OCI-LY7 (cell line): ENCODE measurements at regions not wholly inside any gene's neighbourhood (a gene's known extent, or its start where the extent isn't known, plus 50 kb on each side); places are given as distances from the start of the nearest gene placed in this dataset.

Experiments
- BruUV-seq: library from RNA; stranded (reverse); fragments of 400-500 nt; replicated peaks from 2 replicates; lab custom pipeline; 2021; lab: Mats Ljungman, UMichigan
- CTCF ChIA-PET: fragments of 300-600 bp; sonication (Branson Sonifier 250); formaldehyde crosslinking; loops from one replicate; lab custom pipeline; 2022; ENCODE audit warnings: antibody characterized with exemption; ENCODE audit not compliant: unreplicated experiment; lab: Charles Lee
- POLR2A ChIA-PET: fragments of 300-600 bp; sonication (Branson Sonifier 250); formaldehyde crosslinking; loops from one replicate; lab custom pipeline; 2022; ENCODE audit warnings: antibody characterized with exemption; lab: Charles Lee
- DNase-seq: peaks from one replicate; pipeline ENCODE4 v3.0.0-alpha.2; 2015; ENCODE audit warnings: low spot score
- H2AFZ ChIP-seq: fragments of 200-600 bp; sonication (generic), shearing (Covaris generic); 2 replicates; pipeline ENCODE4 v1.6.1; 2014; ENCODE audit warnings: mild to moderate bottlenecking, antibody characterized with exemption, low read length, moderate library complexity
- H3K27ac ChIP-seq: fragments of 200-600 bp; sonication (generic); 2 replicates; pipeline ENCODE4 v1.5.1; 2014; ENCODE audit warnings: mixed run types, low read depth, mild to moderate bottlenecking, moderate library complexity, low read length, inconsistent platforms; ENCODE audit not compliant: poor library complexity, severe bottlenecking
- H3K36me3 ChIP-seq: fragments of 200-600 bp; sonication (generic); 2 replicates; pipeline ENCODE4 v1.6.1; 2014; ENCODE audit warnings: mild to moderate bottlenecking, antibody characterized with exemption, low read length, moderate library complexity, mixed read lengths; ENCODE audit not compliant: insufficient read depth
- H3K4me1 ChIP-seq: fragments of 200-600 bp; sonication (generic); 2 replicates; pipeline ENCODE4 v1.5.1; 2014; ENCODE audit warnings: mild to moderate bottlenecking, low read length; ENCODE audit not compliant: insufficient read depth, poor library complexity, severe bottlenecking
- H3K4me2 ChIP-seq: fragments of 200-600 bp; sonication (generic); 2 replicates; pipeline ENCODE4 v1.6.1; 2014; ENCODE audit warnings: mild to moderate bottlenecking, low read length
- H3K4me3 ChIP-seq: fragments of 200-600 bp; sonication (generic); 2 replicates; pipeline ENCODE4 v1.5.1; 2014; ENCODE audit warnings: mild to moderate bottlenecking, low read depth, low read length; ENCODE audit not compliant: poor library complexity, severe bottlenecking
- H3K79me2 ChIP-seq: fragments of 200-600 bp; sonication (generic); 2 replicates; pipeline ENCODE4 v1.6.1; 2016; ENCODE audit warnings: low read depth, mild to moderate bottlenecking, low read length, moderate library complexity, mixed read lengths; ENCODE audit not compliant: insufficient read depth
- H3K9me2 ChIP-seq: fragments of 200-600 bp; sonication (generic); 2 replicates; pipeline ENCODE4 v1.6.1; 2016; ENCODE audit warnings: mild to moderate bottlenecking, low read length, mixed read lengths; ENCODE audit not compliant: insufficient read depth
- H3K9me3 ChIP-seq: fragments of 200-600 bp; sonication (generic); 2 replicates; pipeline ENCODE4 v1.6.1; 2014; ENCODE audit warnings: mild to moderate bottlenecking, mixed run types, low read length, mixed read lengths
- H4K20me1 ChIP-seq: fragments of 200-600 bp; sonication (generic); 2 replicates; pipeline ENCODE4 v1.6.1; 2014; ENCODE audit warnings: mild to moderate bottlenecking, antibody characterized with exemption, low read length, moderate library complexity, mixed read lengths; ENCODE audit not compliant: insufficient read depth
- EZH2phosphoT487 ChIP-seq: fragments of 200-600 bp; sonication (generic); IDR thresholded peaks from 2 replicates; pipeline ENCODE4 v1.6.1; 2018; ENCODE audit warnings: low read depth, borderline replicate concordance, mild to moderate bottlenecking, mixed run types, antibody characterized with exemption, low read length, moderate library complexity, mixed read lengths
- intact Hi-C: fragments of 100-400 bp; cut with micrococcal nuclease; formaldehyde crosslinking; loops from one replicate; pipeline ENCODE4 v1.10.0; 2022; ENCODE audit not compliant: unreplicated experiment
- TF ChIP-seq, protein P1 (sequence below): fragments of 200-600 bp; sonication (generic); conservative IDR thresholded peaks from 2 replicates; pipeline ENCODE4 v1.5.1; 2014; ENCODE audit warnings: mild to moderate bottlenecking, antibody characterized with exemption, low read length, moderate library complexity, mixed read lengths

DNA sequence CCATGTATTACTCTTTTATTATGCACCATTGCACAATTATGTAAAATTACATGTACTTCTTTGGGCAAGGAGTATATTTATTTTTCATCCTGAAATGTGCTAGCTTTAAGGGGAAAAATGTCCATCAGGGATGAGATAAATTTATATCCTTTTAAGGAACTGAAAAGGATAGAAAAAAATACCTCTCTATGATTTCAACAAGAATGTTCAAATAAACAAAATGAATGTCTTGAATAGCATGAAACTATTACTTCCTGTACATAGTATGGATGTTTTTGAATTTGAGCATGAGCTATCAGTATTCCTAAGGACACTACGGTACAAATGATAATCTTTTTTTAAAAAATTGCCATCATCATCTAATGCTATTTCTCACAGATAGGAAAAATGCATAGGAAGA, 1611.9 kb upstream of the ZEB2 start:
- intact Hi-C loops: no loop called here
- no peaks in the 10 kb centered on the region for H4K20me1 ChIP-seq
- H3K4me1 ChIP-seq: no peaks in the 10 kb centered on the region
- H3K27ac ChIP-seq: no peak overlapping the region
- H3K79me2 ChIP-seq: no peaks in the 10 kb centered on the region
- no peak overlapping the region for H3K4me2 ChIP-seq
- CTCF ChIA-PET: no interaction called here
- POLR2A ChIA-PET: interaction anchor here (0.7 kb wide), 2 partner anchors 310 to 967 kb away, joined by 3 read pairs; no protein-coding TSS in a partner anchor
- no peaks in the 10 kb centered on the region for H3K36me3 ChIP-seq
- no peak for DNase-seq
- TF ChIP-seq, protein P1, sequence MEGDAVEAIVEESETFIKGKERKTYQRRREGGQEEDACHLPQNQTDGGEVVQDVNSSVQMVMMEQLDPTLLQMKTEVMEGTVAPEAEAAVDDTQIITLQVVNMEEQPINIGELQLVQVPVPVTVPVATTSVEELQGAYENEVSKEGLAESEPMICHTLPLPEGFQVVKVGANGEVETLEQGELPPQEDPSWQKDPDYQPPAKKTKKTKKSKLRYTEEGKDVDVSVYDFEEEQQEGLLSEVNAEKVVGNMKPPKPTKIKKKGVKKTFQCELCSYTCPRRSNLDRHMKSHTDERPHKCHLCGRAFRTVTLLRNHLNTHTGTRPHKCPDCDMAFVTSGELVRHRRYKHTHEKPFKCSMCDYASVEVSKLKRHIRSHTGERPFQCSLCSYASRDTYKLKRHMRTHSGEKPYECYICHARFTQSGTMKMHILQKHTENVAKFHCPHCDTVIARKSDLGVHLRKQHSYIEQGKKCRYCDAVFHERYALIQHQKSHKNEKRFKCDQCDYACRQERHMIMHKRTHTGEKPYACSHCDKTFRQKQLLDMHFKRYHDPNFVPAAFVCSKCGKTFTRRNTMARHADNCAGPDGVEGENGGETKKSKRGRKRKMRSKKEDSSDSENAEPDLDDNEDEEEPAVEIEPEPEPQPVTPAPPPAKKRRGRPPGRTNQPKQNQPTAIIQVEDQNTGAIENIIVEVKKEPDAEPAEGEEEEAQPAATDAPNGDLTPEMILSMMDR: no peak
- no peak for TF ChIP-seq EZH2phosphoT487
- H3K9me2 ChIP-seq: no peaks in the 10 kb centered on the region
- H3K4me3 ChIP-seq: no peak overlapping the region
- BruUV-seq: no TSS peak
- no peak overlapping the region for H2AFZ ChIP-seq
- no peaks in the 10 kb centered on the region for H3K9me3 ChIP-seq

DNA sequence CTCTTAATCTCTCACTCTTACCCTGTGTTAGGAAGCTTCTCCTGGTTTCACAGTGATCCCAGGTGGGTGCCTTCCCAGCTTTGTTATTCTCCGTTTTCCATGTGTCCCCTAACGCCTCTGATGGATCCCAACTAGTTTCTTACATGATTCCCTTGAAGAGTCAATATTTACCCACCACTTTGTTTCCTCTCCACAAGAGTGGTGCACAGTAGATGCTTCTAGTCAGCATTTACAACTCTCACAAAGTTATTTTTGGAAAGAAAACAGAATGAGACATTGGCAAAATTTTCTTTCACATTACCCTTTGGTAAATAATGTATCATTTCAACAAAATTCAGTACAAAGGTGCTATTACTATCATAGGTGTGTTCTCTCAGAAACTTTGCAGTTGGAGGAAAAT, 1611.1 kb upstream of the ZEB2 start:
- intact Hi-C loops: no loop called here
- Histone ChIP-seq H3K9me3 (no peaks in the 10 kb centered on the region), H3K4me3 (no peak overlapping the region), H3K4me1 (no peaks in the 10 kb centered on the region), H4K20me1 (no peaks in the 10 kb centered on the region), H3K4me2 (no peak overlapping the region), H3K36me3 (no peaks in the 10 kb centered on the region), H3K27ac (no peak overlapping the region), H2AFZ (no peak overlapping the region), H3K9me2 (no peaks in the 10 kb centered on the region), H3K79me2 (no peaks in the 10 kb centered on the region)
- no TSS peak for BruUV-seq
- TF ChIP-seq, protein P1: no peak
- TF ChIP-seq EZH2phosphoT487: no peak
- CTCF ChIA-PET: no interaction called here
- DNase-seq: no peak
- POLR2A ChIA-PET: no interaction called here

DNA sequence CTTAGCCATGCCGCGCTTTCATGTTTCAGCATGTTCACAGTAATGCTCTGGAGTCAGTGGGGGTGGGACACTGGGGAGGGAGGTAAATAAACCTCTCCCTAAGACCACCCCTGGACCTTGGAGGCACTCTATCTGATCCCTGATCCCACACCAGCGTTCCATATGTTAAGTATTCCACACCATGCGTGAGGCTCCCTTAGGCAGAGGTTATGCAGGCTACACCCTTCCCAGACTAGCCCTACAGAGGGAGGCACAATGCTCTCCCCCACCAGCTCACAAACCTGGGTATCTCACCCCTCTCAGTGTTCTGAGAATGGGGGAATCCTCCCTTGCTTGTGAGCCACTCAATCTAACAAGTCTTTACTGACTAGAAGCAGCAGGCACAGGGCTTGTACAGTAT, 1610.4 kb upstream of the ZEB2 start:
- H3K9me3 ChIP-seq: no peaks in the 10 kb centered on the region
- no peak overlapping the region for H3K4me3 ChIP-seq
- no peak overlapping the region for H3K27ac ChIP-seq
- H4K20me1 ChIP-seq: no peaks in the 10 kb centered on the region
- no peak overlapping the region for H2AFZ ChIP-seq
- ChIA-PET POLR2A (no interaction called here), CTCF (no interaction called here)
- H3K79me2 ChIP-seq: no peaks in the 10 kb centered on the region
- H3K4me2 ChIP-seq: no peak overlapping the region
- H3K36me3 ChIP-seq: no peaks in the 10 kb centered on the region
- no peaks in the 10 kb centered on the region for H3K9me2 ChIP-seq
- intact Hi-C loops: no loop called here
- TF ChIP-seq, protein P1: no peak
- no peak for TF ChIP-seq EZH2phosphoT487
- DNase-seq: no peak
- H3K4me1 ChIP-seq: no peaks in the 10 kb centered on the region
- BruUV-seq: no TSS peak
